Neuronal stem cell (in vitro differentiated cells): ENCODE measurements at regions not wholly inside any gene's neighbourhood (a gene's known extent, or its start where the extent isn't known, plus 50 kb on each side); places are given as distances from the start of the nearest gene placed in this dataset.
"Not testable (repeated sequence)": the region's sequence is repeated elsewhere in the genome, so short reads cannot be mapped to it uniquely, and the experiment has no call there.

Experiments used
- DNase-seq: peaks from one replicate; pipeline ENCODE4 v3.0.0-alpha.2; 2013; ENCODE audit warnings: low spot score
- H2AFZ ChIP-seq: one replicate; pipeline ENCODE4 v1.6.1; 2013; ENCODE audit warnings: mild to moderate bottlenecking, low read length, inconsistent platforms
- H2AK5ac ChIP-seq: 2 replicates; pipeline ENCODE4 v1.6.1; 2013; ENCODE audit warnings: low read depth, mild to moderate bottlenecking, inconsistent platforms, low read length, moderate library complexity, mixed read lengths
- H2BK120ac ChIP-seq: 2 replicates; pipeline ENCODE4 v1.6.1; 2013; ENCODE audit warnings: low read depth, mild to moderate bottlenecking, inconsistent platforms, low read length, moderate library complexity, mixed read lengths
- H2BK12ac ChIP-seq: one replicate; pipeline ENCODE4 v1.6.1; 2013; ENCODE audit warnings: low read length, inconsistent platforms
- H2BK15ac ChIP-seq: 2 replicates; pipeline ENCODE4 v1.6.1; 2013; ENCODE audit warnings: mild to moderate bottlenecking, low read length, inconsistent platforms, mixed read lengths
- H2BK5ac ChIP-seq: one replicate; pipeline ENCODE4 v1.6.1; 2013; ENCODE audit warnings: inconsistent platforms, mild to moderate bottlenecking, low read length, moderate library complexity
- H3K14ac ChIP-seq: one replicate; pipeline ENCODE4 v1.6.1; 2013; ENCODE audit warnings: low read length, inconsistent platforms
- H3K18ac ChIP-seq: 2 replicates; pipeline ENCODE4 v1.6.1; 2013; ENCODE audit warnings: low read length, inconsistent platforms
- H3K23ac ChIP-seq: 2 replicates; pipeline ENCODE4 v1.6.1; 2013; ENCODE audit warnings: low read depth, mild to moderate bottlenecking, mixed read lengths, low read length, inconsistent platforms; ENCODE audit not compliant: poor library complexity
- H3K27ac ChIP-seq: replicated peaks from 3 replicates; pipeline ENCODE4 v1.5.1; 2013; ENCODE audit warnings: low read length, inconsistent platforms
- H3K27me3 ChIP-seq, 3 experiments: 2 replicates each; pipeline ENCODE4 v1.6.1; 2013; ENCODE audit warnings: low read length in 3 of 3, mild to moderate bottlenecking in 2 of 3, inconsistent platforms in 1 of 3, low read depth in 1 of 3, mixed read lengths in 1 of 3, moderate library complexity in 1 of 3; ENCODE audit not compliant: control insufficient read depth in 3 of 3, insufficient read depth in 3 of 3
- H3K36me3 ChIP-seq, 2 donors: replicated peaks in 1 of 2; 2 replicates each; pipeline ENCODE4 v1.6.1; 2013; ENCODE audit warnings: low read length in 2 of 2; ENCODE audit not compliant: control insufficient read depth in 2 of 2, insufficient read depth in 2 of 2
- H3K4ac ChIP-seq: 2 replicates; pipeline ENCODE4 v1.6.1; 2013; ENCODE audit warnings: inconsistent platforms, mild to moderate bottlenecking, low read length, moderate library complexity
- H3K4me1 ChIP-seq, 2 donors: 1 replicate in 1 of 2; 2 replicates in 1 of 2; pipeline ENCODE4 v1.6.1; 2013; ENCODE audit warnings: low read length in 2 of 2, low read depth in 1 of 2; ENCODE audit not compliant: control insufficient read depth in 2 of 2, insufficient read depth in 1 of 2
- H3K4me2 ChIP-seq: one replicate; pipeline ENCODE4 v1.6.1; 2013; ENCODE audit warnings: mild to moderate bottlenecking, low read length, inconsistent platforms; ENCODE audit not compliant: insufficient read depth, poor library complexity, severe bottlenecking
- H3K4me3 ChIP-seq, 2 donors: 2 replicates each; pipeline ENCODE4 v1.5.1; 2013; ENCODE audit warnings: low read length in 2 of 2, mild to moderate bottlenecking in 2 of 2, inconsistent platforms in 1 of 2, moderate library complexity in 1 of 2
- H3K79me1 ChIP-seq: one replicate; pipeline ENCODE4 v1.6.1; 2013; ENCODE audit warnings: low read depth, mild to moderate bottlenecking, inconsistent platforms, low read length, moderate library complexity
- H3K9ac ChIP-seq: one replicate; pipeline ENCODE4 v1.6.1; 2013; ENCODE audit warnings: mild to moderate bottlenecking, low read depth, low read length, inconsistent platforms; ENCODE audit not compliant: poor library complexity
- H3K9me3 ChIP-seq, 2 donors: replicated peaks in 1 of 2; 2 replicates each; pipeline versions ENCODE3 to v1.6.1; 2013; ENCODE audit warnings: low read length in 2 of 2, mild to moderate bottlenecking in 2 of 2, inconsistent platforms in 1 of 2, low read depth in 1 of 2, mixed read lengths in 1 of 2, moderate library complexity in 1 of 2; ENCODE audit not compliant: control insufficient read depth in 2 of 2, insufficient read depth in 1 of 2
- H4K8ac ChIP-seq: one replicate; pipeline ENCODE4 v1.6.1; 2013; ENCODE audit warnings: low read depth, mild to moderate bottlenecking, inconsistent platforms, low read length, moderate library complexity
- H4K91ac ChIP-seq: one replicate; pipeline ENCODE4 v1.6.1; 2013; ENCODE audit warnings: low read length, low read depth, mild to moderate bottlenecking, inconsistent platforms; ENCODE audit not compliant: poor library complexity
- WGBS, 2 donors: extraction: QIAGEN DNeasy Blood & Tissue Kit; methylation state at CpG; one replicate each; pipeline ENCODE4 v1.1.7; 2013; ENCODE audit warnings: missing lambda C conversion rate in 2 of 2, mixed read lengths in 1 of 2; ENCODE audit not compliant: insufficient read length in 2 of 2, insufficient replicate concordance in 1 of 2; ENCODE audit errors: extremely low coverage in 2 of 2; 5-methylcytosine and 5-hydroxymethylcytosine counted together

GRCh38 chr6:119490050-119490449 lies 140.5 kb upstream of the MAN1A1 start:
- H3K4me3 ChIP-seq, H3K79me1 ChIP-seq, H3K4me1 ChIP-seq, H4K91ac ChIP-seq, H3K4ac ChIP-seq, H2BK15ac ChIP-seq, H4K8ac ChIP-seq, H3K14ac ChIP-seq, H3K27me3 ChIP-seq, H2BK5ac ChIP-seq, H3K9me3 ChIP-seq, H3K4me2 ChIP-seq, H3K23ac ChIP-seq, H3K36me3 ChIP-seq, H2BK12ac ChIP-seq, H2AFZ ChIP-seq, DNase-seq, H2AK5ac ChIP-seq, H3K18ac ChIP-seq, H2BK120ac ChIP-seq, H3K9ac ChIP-seq, H3K27ac ChIP-seq: not testable (repeated sequence)
- WGBS, 2 donors = no CpG with 5 or more reads among the region's 1 CpG

GRCh38 chr6:119484598-119484997 lies 135.0 kb upstream of the MAN1A1 start:
- Histone ChIP-seq H4K8ac (no peak overlapping the region), H3K4me2 (no peak overlapping the region), H3K36me3 (no peaks in the 10 kb centered on the region), H3K9me3 (no peaks in the 10 kb centered on the region), H3K14ac (no peak overlapping the region), H3K9ac (no peak overlapping the region), H2AK5ac (no peak overlapping the region), H3K4ac (no peak overlapping the region), H3K4me3 (no peak overlapping the region), H3K27ac (no peak overlapping the region), H3K27me3 (no peaks in the 10 kb centered on the region), H3K18ac (no peak overlapping the region), H2AFZ (no peak overlapping the region), H3K23ac (no peak overlapping the region), H3K4me1 (peaks cover 0 to 2% of the 10 kb centered on the region in 2 donors), H2BK15ac (no peak overlapping the region), H2BK120ac (no peak overlapping the region), H2BK5ac (no peak overlapping the region), H4K91ac (no peak overlapping the region), H3K79me1 (no peaks in the 10 kb centered on the region), H2BK12ac (no peak overlapping the region)
- no peak for DNase-seq
- WGBS, 2 donors = no CpG with 5 or more reads among the region's 5 CpGs

DNA sequence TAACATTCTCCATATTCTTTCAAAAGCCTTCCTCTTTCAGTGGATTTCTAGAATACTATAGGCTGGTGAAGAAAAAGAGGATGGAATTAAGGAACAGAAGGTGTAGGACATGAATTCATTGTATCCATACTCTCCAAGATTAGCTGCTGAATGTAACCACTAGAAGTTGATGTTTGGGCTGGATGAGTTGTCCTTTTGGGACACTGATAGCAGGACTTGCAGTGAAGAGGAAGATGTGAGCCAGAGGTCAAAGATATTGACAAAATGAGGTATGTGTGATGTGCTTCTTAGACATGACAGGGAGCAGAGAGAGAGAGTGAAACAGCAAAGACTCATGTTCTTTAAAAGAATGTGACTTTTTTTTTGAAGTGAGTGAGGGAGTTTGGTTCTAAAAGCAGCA lies 134.3 kb upstream of the MAN1A1 start:
- H2AK5ac ChIP-seq = no peak overlapping the region
- no peak for DNase-seq
- no peak overlapping the region for H3K4ac ChIP-seq
- no peak overlapping the region for H3K4me2 ChIP-seq
- H2BK12ac ChIP-seq = no peak overlapping the region
- H3K27ac ChIP-seq = no peak overlapping the region
- no peak overlapping the region for H2BK120ac ChIP-seq
- H3K14ac ChIP-seq = no peak overlapping the region
- H3K9ac ChIP-seq = no peak overlapping the region
- H3K9me3 ChIP-seq = no peaks in the 10 kb centered on the region
- no peak overlapping the region for H2AFZ ChIP-seq
- no peak overlapping the region for H2BK5ac ChIP-seq
- H3K4me3 ChIP-seq = no peak overlapping the region
- no peaks in the 10 kb centered on the region for H3K79me1 ChIP-seq
- peaks cover 0 to 2% of the 10 kb centered on the region in 2 donors for H3K4me1 ChIP-seq
- H3K27me3 ChIP-seq = no peaks in the 10 kb centered on the region
- no peak overlapping the region for H2BK15ac ChIP-seq
- H4K91ac ChIP-seq = no peak overlapping the region
- H3K18ac ChIP-seq = no peak overlapping the region
- H3K36me3 ChIP-seq = no peaks in the 10 kb centered on the region
- H3K23ac ChIP-seq = no peak overlapping the region
- H4K8ac ChIP-seq = no peak overlapping the region

- peaks cover 0 to 2% of the 10 kb centered on the region in 2 donors for H3K4me1 ChIP-seq
- no peak overlapping the region for H4K8ac ChIP-seq
- H3K27ac ChIP-seq = no peak overlapping the region
- H3K27me3 ChIP-seq = no peaks in the 10 kb centered on the region
- no peak overlapping the region for H2AFZ ChIP-seq
- H3K4me2 ChIP-seq = no peak overlapping the region
- H3K36me3 ChIP-seq = no peaks in the 10 kb centered on the region
- H4K91ac ChIP-seq = no peak overlapping the region
- no peaks in the 10 kb centered on the region for H3K79me1 ChIP-seq
- H2BK120ac ChIP-seq = no peak overlapping the region
- H2BK5ac ChIP-seq = no peak overlapping the region
- no peak overlapping the region for H2BK12ac ChIP-seq
- H2BK15ac ChIP-seq = no peak overlapping the region
- no peak overlapping the region for H3K18ac ChIP-seq
- H3K9me3 ChIP-seq = no peaks in the 10 kb centered on the region
- H3K9ac ChIP-seq = no peak overlapping the region
- no peak overlapping the region for H3K23ac ChIP-seq
- H3K14ac ChIP-seq = no peak overlapping the region
- no peak overlapping the region for H3K4ac ChIP-seq
- WGBS, 2 donors = no CpG with 5 or more reads among the region's 4 CpGs
- DNase-seq = no peak
- no peak overlapping the region for H2AK5ac ChIP-seq
- no peak overlapping the region for H3K4me3 ChIP-seq
Measured at GRCh38 chr6:119482850-119483285, 133.3 kb upstream of the MAN1A1 start.
